PFSK-1 (cell line): ENCODE measurements at regions not wholly inside any gene's neighbourhood (a gene's known extent, or its start where the extent isn't known, plus 50 kb on each side); places are given as distances from the start of the nearest gene placed in this dataset.

ENCODE experiments used
- POLR2AphosphoS5 ChIP-seq: IDR thresholded peaks from 2 replicates; pipeline ENCODE4 v1.6.1; 2012; ENCODE audit warnings: low read depth, mild to moderate bottlenecking, control low read depth, low read length, moderate library complexity
- REST ChIP-seq, 2 experiments: IDR thresholded peaks; 2 replicates each; pipeline versions ENCODE4 v1.6.1 to v1.8.0; 2011 to 2012; ENCODE audit warnings: low read depth in 2 of 2, low read length in 2 of 2, control low read depth in 1 of 2, inconsistent platforms in 1 of 2, mild to moderate bottlenecking in 1 of 2, moderate library complexity in 1 of 2; ENCODE audit not compliant: insufficient read depth in 1 of 2

GRCh38 chr16:26198221-26198620 is 506.5 kb downstream of the HS3ST4 start:
- TF ChIP-seq POLR2AphosphoS5 (no peak), REST (IDR thresholded peaks at IDR 0.05; ENCODE audit: insufficient read depth in 1 of 2, low read depth in 2 of 2, low read length in 2 of 2) (no peak)
